ENCODE measurements at regions not wholly inside any gene's neighbourhood (a gene's known extent, or its start where the extent isn't known, plus 50 kb on each side); places are given as distances from the start of the nearest gene placed in this dataset.

DNA sequence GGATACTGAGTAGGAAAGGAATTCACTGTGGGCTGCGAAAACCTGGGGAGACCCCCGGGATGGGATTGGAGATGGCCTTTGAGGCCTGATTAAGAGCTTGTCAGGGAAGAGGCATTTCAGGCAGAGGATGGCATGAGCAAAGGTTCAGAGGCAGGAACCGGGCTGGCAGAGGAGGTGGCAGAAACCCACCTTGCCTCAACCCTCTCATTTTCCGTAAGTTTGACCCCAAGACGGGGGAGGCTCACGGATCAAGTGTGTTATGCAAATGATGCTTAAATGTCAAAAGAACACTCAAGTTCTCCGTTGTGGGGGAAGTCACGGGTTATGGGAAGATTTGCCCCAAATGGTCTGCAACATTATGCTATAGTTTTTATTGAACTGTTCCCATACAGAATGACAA is 88.3 kb downstream of the MYCN start:
- H3K4ac ChIP-seq (ENCODE audit: low read depth, low read length), result no peak overlapping the region
- DNase-seq (no peak), ATAC-seq (ENCODE audit: low read depth) (no peak)
- H3K4me3 ChIP-seq (ENCODE audit: insufficient read depth, low read depth, low read length), result no peak overlapping the region
- peaks cover 35% of the 10 kb centered on the region for H3K9me3 ChIP-seq (ENCODE audit: control insufficient read depth, insufficient read depth, low read length)
- ChIA-PET POLR2A (ENCODE audit: unreplicated experiment) (no interaction called here), CTCF (no interaction called here)
- no peak overlapping the region for H2BK5ac ChIP-seq (ENCODE audit: low read depth, low read length, poor library complexity, severe bottlenecking)
- H3K79me1 ChIP-seq (ENCODE audit: low read depth in 1 of 2, low read length in 2 of 2), result no peaks in the 10 kb centered on the region
- TF ChIP-seq RCOR1 (IDR thresholded peaks at IDR 0.05; ENCODE audit: insufficient replicate concordance, low read length), result no peak
- no peak for TF ChIP-seq MAZ (IDR thresholded peaks at IDR 0.05; ENCODE audit: borderline replicate concordance, low read depth, low read length)
- TF ChIP-seq SMC3 (IDR thresholded peaks at IDR 0.05; ENCODE audit: low read depth, low read length), result no peak
- no peak for TF ChIP-seq FOS (IDR thresholded peaks at IDR 0.05; ENCODE audit: low read depth, low read length)
- TF ChIP-seq, protein P1, sequence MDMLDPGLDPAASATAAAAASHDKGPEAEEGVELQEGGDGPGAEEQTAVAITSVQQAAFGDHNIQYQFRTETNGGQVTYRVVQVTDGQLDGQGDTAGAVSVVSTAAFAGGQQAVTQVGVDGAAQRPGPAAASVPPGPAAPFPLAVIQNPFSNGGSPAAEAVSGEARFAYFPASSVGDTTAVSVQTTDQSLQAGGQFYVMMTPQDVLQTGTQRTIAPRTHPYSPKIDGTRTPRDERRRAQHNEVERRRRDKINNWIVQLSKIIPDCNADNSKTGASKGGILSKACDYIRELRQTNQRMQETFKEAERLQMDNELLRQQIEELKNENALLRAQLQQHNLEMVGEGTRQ (IDR thresholded peaks at IDR 0.05; ENCODE audit: low read depth, low read length), result no peak
- TF ChIP-seq BHLHE40 (IDR thresholded peaks at IDR 0.05; ENCODE audit: low read depth, low read length), result no peak
- TF ChIP-seq, protein P2, sequence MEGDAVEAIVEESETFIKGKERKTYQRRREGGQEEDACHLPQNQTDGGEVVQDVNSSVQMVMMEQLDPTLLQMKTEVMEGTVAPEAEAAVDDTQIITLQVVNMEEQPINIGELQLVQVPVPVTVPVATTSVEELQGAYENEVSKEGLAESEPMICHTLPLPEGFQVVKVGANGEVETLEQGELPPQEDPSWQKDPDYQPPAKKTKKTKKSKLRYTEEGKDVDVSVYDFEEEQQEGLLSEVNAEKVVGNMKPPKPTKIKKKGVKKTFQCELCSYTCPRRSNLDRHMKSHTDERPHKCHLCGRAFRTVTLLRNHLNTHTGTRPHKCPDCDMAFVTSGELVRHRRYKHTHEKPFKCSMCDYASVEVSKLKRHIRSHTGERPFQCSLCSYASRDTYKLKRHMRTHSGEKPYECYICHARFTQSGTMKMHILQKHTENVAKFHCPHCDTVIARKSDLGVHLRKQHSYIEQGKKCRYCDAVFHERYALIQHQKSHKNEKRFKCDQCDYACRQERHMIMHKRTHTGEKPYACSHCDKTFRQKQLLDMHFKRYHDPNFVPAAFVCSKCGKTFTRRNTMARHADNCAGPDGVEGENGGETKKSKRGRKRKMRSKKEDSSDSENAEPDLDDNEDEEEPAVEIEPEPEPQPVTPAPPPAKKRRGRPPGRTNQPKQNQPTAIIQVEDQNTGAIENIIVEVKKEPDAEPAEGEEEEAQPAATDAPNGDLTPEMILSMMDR (conservative IDR thresholded peaks at IDR 0.05; ENCODE audit: low read depth, low read length), result no peak
- no peak for TF ChIP-seq CEBPB (IDR thresholded peaks at IDR 0.05; ENCODE audit: low read depth, low read length)
- TF ChIP-seq, protein P3, sequence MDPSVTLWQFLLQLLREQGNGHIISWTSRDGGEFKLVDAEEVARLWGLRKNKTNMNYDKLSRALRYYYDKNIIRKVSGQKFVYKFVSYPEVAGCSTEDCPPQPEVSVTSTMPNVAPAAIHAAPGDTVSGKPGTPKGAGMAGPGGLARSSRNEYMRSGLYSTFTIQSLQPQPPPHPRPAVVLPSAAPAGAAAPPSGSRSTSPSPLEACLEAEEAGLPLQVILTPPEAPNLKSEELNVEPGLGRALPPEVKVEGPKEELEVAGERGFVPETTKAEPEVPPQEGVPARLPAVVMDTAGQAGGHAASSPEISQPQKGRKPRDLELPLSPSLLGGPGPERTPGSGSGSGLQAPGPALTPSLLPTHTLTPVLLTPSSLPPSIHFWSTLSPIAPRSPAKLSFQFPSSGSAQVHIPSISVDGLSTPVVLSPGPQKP (IDR thresholded peaks at IDR 0.05; ENCODE audit: borderline replicate concordance, low read depth, low read length), result no peak
- no peak for TF ChIP-seq RFX5 (IDR thresholded peaks at IDR 0.05; ENCODE audit: low read depth, low read length)
- 50% methylated on average over 1 of the region's 8 CpGs; no CpG with 5 or more reads in 1 of the 2 experiments for WGBS, 2 experiments (ENCODE audit: extremely low coverage in 2 of 2, insufficient read length in 1 of 2)
- H4K8ac ChIP-seq (ENCODE audit: low read depth in 2 of 2, low read length in 2 of 2), result no peak overlapping the region
- no TSS peak for BruUV-seq (replicated peaks)
- H3K4me1 ChIP-seq (ENCODE audit: control insufficient read depth, insufficient read depth, low read length), result no peaks in the 10 kb centered on the region
- H4K91ac ChIP-seq (ENCODE audit: insufficient read depth, low read depth, low read length), result no peak overlapping the region
- dilution Hi-C loops (cut with HindIII; ENCODE audit: low sequenced_read_pairs, unreplicated experiment), result no loop called here
- H3K18ac ChIP-seq (ENCODE audit: low read depth, low read length), result no peak overlapping the region
- no peaks in the 10 kb centered on the region for H3K36me3 ChIP-seq (ENCODE audit: control insufficient read depth, insufficient read depth, low read length)
- no peaks in the 10 kb centered on the region for H3K9me1 ChIP-seq (ENCODE audit: insufficient read depth, low read length)
- H2BK20ac ChIP-seq (ENCODE audit: low read depth, low read length), result no peak overlapping the region
- no peak overlapping the region for H3K9ac ChIP-seq (ENCODE audit: low read depth, low read length)
- no peak overlapping the region for H3K4me2 ChIP-seq (ENCODE audit: low read depth, low read length)
- no peak overlapping the region for H2AK5ac ChIP-seq (ENCODE audit: low read depth, low read length)
- H3K23ac ChIP-seq (ENCODE audit: low read depth, low read length), result no peak overlapping the region
- no peaks in the 10 kb centered on the region for H4K20me1 ChIP-seq (ENCODE audit: insufficient read depth, low read length)
- H3K14ac ChIP-seq (replicated peaks; ENCODE audit: low read depth, low read length), result no peak overlapping the region
- no peak overlapping the region for H2BK120ac ChIP-seq (ENCODE audit: low read depth, low read length)
- no peak overlapping the region for H3K27ac ChIP-seq (ENCODE audit: insufficient read depth, low read length)
- H4K5ac ChIP-seq (ENCODE audit: low read depth, low read length), result no peak overlapping the region
- in situ Hi-C loops (cut with MboI; ENCODE audit: low sequenced_read_pairs), result no loop called here
- H2BK15ac ChIP-seq (ENCODE audit: low read depth, low read length), result no peak overlapping the region
- H2AK9ac ChIP-seq (replicated peaks; ENCODE audit: low read depth, low read length, poor library complexity), result no peak overlapping the region
- intact Hi-C loops (cut with micrococcal nuclease), result no loop called here
- H3K27me3 ChIP-seq (ENCODE audit: control insufficient read depth, insufficient read depth, low read length), result no peaks in the 10 kb centered on the region
- no peak overlapping the region for H2AFZ ChIP-seq (replicated peaks; ENCODE audit: low read length, poor library complexity)
- H3K56ac ChIP-seq (ENCODE audit: extremely low read depth, insufficient read depth, low read length), result no peak overlapping the region

Measured in IMR-90 (cell line).